ENCODE measurements at regions not wholly inside any gene's neighbourhood (a gene's known extent, or its start where the extent isn't known, plus 50 kb on each side); places are given as distances from the start of the nearest gene placed in this dataset.

DNA sequence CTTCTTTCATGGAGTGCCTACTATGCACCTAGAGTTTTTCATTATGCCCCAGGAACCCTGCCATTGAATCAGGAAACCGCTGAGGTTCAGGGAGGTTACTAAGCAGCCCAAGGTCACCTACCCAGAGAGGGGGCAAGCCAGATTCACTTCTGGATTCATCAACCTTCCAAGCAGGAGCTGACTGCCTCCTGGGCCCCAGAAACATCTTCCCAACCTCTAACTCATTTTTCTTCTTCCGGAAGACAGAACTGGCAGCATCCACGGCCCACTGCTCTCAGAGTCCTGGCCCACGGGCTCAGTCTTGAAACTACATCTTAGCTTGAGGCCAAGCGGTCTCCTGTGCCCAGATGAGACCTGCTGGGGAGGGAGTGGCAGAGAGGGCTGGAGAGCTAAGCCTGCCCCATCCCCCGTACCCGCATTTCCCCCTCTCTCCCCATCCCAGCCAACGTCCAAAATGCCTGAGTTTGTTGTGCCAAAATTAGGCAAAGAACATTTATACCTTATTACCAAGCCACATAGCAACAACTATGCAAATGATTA is 281.0 kb downstream of the CDC5L start:
- H3K36me3 ChIP-seq = no peaks in the 10 kb centered on the region
- TF ChIP-seq POLR2A (IDR thresholded peaks at IDR 0.05) (no peak), CTCF (IDR thresholded peaks at IDR 0.05) (no peak), EP300 (IDR thresholded peaks at IDR 0.05) (no peak)

DNA sequence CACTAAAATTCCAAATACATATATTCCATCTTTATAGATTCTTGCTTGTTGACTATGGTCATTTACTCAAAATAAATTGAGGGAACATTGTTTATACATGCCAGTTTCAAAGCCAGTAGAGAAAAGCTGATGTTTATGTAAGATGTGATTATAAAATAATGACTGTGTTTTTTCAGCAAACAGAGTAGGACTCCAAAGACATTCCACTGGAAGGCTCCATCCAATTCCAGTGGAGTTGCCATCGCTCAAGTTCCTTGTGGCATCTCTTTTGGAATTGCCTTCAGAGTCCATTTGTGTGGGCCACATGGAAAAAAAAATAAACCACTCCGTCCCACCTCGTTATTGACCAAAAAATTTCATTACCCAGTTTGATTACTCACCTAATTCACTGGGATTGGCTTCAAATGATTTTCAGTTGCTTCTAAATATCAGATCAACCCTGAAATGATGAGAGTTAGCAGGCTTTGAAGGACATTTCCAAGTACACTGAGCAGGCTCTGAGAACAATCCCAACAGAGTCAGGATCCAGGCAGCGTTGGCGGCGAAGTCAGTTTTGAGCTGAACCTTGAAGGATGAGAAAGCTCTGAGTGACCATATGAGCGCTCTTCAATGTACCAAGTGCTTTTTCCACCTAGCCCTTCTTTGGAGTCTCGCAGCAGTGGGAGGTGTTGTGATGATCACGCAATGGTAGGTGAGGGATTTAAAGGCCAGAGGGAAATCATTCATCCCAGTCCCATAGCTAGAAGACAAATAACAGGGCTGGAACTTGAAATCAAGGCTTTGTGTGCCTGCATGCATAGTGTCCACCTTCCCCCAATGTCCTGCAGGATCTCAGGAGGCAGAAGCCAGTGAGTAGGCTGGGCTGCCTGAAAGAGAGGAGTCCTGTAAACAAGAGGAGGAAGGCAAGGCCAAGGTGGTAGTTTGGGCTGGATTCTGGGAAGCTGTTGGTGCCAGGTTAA is 281.7 kb downstream of the CDC5L start:
- TF ChIP-seq EP300 (IDR thresholded peaks at IDR 0.05) (no peak), POLR2A (IDR thresholded peaks at IDR 0.05) (no peak), CTCF (IDR thresholded peaks at IDR 0.05) (no peak)

More for the DNA sequence above, 281.0 kb downstream of the CDC5L start:
- peaks cover 5% of the 10 kb centered on the region for H3K4me1 ChIP-seq (ENCODE audit: insufficient read depth)
- 78 to 88% (median 82%) methylated on average over 8 of the region's 8 CpGs for WGBS, 3 donors
- no peaks in the 10 kb centered on the region for H3K9me3 ChIP-seq
- H3K4me3 ChIP-seq = no peak overlapping the region
- H3K27me3 ChIP-seq = no peaks in the 10 kb centered on the region
- DNase-seq = no peak
- intact Hi-C loops (cut with DNase I) = loop anchor here in 1 of 4 donors (10.0 kb wide), 1 partner anchor 746 kb away; no protein-coding TSS in a partner anchor
- H3K27ac ChIP-seq = no peak overlapping the region

GRCh38 chr6:44670146-44670545 is 282.6 kb downstream of the CDC5L start:
- TF ChIP-seq EP300 (IDR thresholded peaks at IDR 0.05) = no peak
- no peak for TF ChIP-seq POLR2A (IDR thresholded peaks at IDR 0.05)
- TF ChIP-seq CTCF (IDR thresholded peaks at IDR 0.05) = no peak
- intact Hi-C loops (cut with DNase I) = no loop called here
- Histone ChIP-seq H3K4me1 (ENCODE audit: insufficient read depth) (peaks cover 5% of the 10 kb centered on the region), H3K27me3 (no peaks in the 10 kb centered on the region), H3K27ac (no peak overlapping the region), H3K36me3 (no peaks in the 10 kb centered on the region), H3K4me3 (no peak overlapping the region), H3K9me3 (no peaks in the 10 kb centered on the region)
- no peak for DNase-seq
- WGBS, 3 donors = 98 to 100% (median 99%) methylated on average over 3 of the region's 3 CpGs

More for the DNA sequence above, 281.7 kb downstream of the CDC5L start:
- no peaks in the 10 kb centered on the region for H3K36me3 ChIP-seq
- H3K27me3 ChIP-seq = no peaks in the 10 kb centered on the region
- H3K9me3 ChIP-seq = no peaks in the 10 kb centered on the region
- H3K4me3 ChIP-seq = no peak overlapping the region
- no peak for DNase-seq
- 98 to 99% (median 98%) methylated on average over 9 of the region's 9 CpGs for WGBS, 3 donors
- H3K4me1 ChIP-seq (ENCODE audit: insufficient read depth) = peaks cover 5% of the 10 kb centered on the region
- H3K27ac ChIP-seq = no peak overlapping the region
- intact Hi-C loops (cut with DNase I) = loop anchor here in 1 of 4 donors (10.0 kb wide), 1 partner anchor 746 kb away; no protein-coding TSS in a partner anchor

- Histone ChIP-seq H3K27ac (no peak overlapping the region), H3K4me3 (no peak overlapping the region), H3K4me1 (ENCODE audit: insufficient read depth) (peaks cover 5% of the 10 kb centered on the region), H3K27me3 (no peaks in the 10 kb centered on the region), H3K36me3 (no peaks in the 10 kb centered on the region), H3K9me3 (no peaks in the 10 kb centered on the region)
- TF ChIP-seq POLR2A (IDR thresholded peaks at IDR 0.05) (no peak), EP300 (IDR thresholded peaks at IDR 0.05) (no peak)
- 71 to 76% (median 74%) methylated on average over 4 of the region's 4 CpGs for WGBS, 3 donors
- no peak for DNase-seq
- intact Hi-C loops (cut with DNase I) = no loop called here
Observed at GRCh38 chr6:44671333-44671732, 283.8 kb downstream of the CDC5L start.
